ENCODE measurements at regions not wholly inside any gene's neighbourhood (a gene's known extent, or its start where the extent isn't known, plus 50 kb on each side); places are given as distances from the start of the nearest gene placed in this dataset.

GRCh38 chr2:221145396-221145795, 426.7 kb downstream of the EPHA4 start:
- DNase-seq, result no peak

- no peak for DNase-seq
Observed at GRCh38 chr2:221153226-221153625, 418.9 kb downstream of the EPHA4 start.

DNA sequence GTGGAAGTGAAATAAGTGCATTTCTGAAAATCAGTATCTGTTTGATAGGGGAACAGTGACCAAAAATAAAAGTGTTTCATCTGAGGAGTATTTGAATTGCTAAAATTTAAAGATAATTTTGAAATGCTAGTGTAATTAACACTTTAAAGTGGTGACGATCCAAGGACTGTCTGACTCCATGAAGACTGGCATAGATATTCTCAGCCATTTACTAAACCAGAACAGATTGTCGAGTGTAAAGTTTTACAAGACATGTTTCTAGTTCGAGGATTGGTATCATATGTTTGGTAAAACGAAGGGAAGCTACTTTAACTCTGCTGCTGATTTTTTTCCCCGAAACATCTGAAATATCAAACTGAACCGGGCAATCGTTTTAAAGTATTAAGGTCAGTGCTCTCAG, 417.9 kb downstream of the EPHA4 start:
- DNase-seq, result no peak

GRCh38 chr2:221156062-221156734, 415.9 kb downstream of the EPHA4 start:
- DNase-seq, result no peak

- no peak for DNase-seq
Observed at GRCh38 chr2:221161186-221161585, 410.9 kb downstream of the EPHA4 start.

- no peak for DNase-seq
Observed at GRCh38 chr2:221166292-221166691, 405.8 kb downstream of the EPHA4 start.

GRCh38 chr2:221167561-221167960, 404.5 kb downstream of the EPHA4 start:
- DNase-seq, result no peak

DNA sequence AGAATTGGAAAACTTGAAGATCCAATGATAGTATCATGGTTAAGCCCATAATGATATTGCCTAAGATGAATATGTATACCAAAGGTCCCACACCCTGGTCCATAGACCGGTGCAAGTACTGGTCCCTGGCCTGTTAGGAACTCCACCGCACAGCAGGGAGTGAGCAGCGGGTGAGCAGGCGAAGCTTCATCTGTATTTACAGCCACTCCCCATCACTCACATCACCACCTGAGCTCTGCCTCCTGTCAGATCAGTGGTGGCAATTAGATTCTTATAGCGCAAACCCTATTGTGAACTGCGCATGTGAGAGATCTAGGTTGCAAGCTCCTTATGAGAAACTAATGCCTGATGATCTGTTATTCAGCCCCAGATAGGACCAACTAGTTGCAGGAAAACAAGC, 402.4 kb downstream of the EPHA4 start:
- DNase-seq, result no peak

DNA sequence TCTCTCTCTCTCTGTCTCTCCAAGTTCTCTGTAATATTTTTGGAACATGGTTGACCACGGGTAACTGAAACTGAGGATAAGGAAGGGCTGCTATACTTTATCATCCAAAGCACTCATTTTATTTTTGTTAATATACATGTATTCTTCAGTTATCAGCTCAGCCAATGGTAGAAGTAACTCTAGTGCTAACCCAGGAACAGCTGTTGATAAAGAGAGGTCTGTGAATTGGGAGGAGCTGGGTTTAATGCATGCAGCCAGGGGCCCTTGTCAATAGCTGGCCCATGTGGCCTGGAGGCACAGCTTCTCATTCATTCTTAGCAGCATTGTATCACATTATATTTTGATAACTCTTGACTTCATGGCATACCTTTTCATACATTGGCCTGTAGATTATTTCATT, 401.6 kb downstream of the EPHA4 start:
- no peak for DNase-seq

DNA sequence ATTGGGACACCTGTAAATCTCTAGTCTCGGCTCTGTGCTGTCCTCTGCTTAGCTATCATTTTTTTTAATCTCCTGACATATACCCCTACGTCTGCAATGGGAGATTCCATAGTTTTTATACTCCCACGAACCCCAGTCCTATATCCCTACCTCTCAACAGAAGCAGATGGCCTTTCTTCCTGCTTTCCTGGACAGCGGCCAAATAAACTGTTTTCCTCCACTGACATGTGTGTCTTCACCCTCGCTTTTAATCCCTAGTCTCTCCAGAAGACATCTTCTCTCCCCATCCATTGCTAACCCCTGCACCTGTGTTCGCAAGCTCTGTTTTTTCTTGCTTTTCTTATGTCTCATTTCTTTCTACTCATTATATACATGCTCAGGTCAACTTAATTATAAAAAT, 395.4 kb downstream of the EPHA4 start:
- DNase-seq, result no peak

GRCh38 chr2:221178139-221178538, 394.0 kb downstream of the EPHA4 start:
- no peak for DNase-seq

GRCh38 chr2:221186873-221187272, 385.2 kb downstream of the EPHA4 start:
- no peak for DNase-seq

DNA sequence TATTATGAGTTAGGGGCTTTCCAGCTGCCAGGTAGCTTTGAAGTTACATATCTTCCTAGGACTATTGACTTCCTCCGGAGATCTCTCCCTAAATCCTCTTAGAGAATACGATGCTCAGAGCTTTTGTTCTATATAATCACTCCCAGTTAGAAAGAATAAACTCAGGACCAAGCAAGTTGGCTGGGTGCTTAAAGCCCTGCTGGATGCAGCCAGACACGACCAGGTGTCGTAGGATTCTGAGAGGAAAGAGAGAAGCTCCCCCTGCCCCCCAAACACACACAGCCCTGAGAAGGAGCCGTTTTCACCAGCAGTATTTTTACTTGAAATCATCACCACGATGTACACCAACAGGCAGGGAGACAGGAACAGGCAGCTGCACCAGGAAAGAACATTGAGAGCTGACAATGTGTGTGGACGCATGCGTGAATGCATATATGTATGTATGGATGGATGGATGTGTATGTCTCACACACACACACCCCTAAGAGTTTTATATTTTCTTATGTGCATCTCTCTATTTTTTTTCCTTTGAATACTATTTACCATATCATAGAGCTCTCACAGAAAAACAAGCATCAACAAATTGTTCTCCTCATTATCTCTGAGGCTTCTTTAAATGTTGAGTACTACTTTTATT, 382.6 kb downstream of the EPHA4 start:
- DNase-seq, result no peak

DNA sequence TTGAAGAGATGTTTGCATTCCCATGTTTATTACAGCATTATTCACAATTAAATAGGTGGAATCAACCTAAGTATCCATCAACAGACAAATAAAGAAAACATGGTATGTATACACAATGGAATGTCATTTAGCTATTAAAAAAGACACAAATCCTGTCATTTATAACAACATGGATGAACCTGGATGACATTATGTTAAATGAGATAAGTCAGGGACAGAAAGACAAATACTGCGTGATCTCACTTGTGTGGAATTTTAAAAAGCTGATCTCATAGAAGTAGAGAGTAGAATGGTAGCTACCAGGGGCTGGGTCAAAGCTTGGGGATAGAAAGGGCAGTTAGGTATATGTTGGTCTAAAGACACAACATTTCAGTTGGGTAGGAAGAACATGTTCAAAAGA, 376.3 kb downstream of the EPHA4 start:
- DNase-seq, result no peak

GRCh38 chr2:221197225-221197856, 374.8 kb downstream of the EPHA4 start:
- no peak for DNase-seq

GRCh38 chr2:221198309-221198708, 373.8 kb downstream of the EPHA4 start:
- DNase-seq, result no peak

GRCh38 chr2:221200184-221200839, 371.8 kb downstream of the EPHA4 start:
- DNase-seq, result no peak

DNA sequence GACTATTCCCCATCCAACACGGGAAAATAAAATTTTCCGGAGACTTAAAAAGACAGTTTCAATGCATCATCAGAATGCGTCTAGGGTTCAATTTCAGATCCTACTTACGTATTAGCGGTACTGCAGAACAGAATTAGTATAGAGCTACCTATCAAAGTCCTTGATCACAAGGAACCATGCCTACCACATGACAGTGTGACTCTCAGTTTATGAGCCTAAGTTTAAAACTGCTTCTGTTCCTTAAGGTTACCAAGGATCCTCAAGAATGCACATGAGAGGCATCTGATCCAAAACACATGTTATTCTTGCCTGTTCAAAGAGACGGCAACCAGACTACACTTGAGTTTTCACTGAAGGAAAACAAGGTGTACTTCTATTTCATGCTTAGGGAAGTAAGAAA, 369.7 kb downstream of the EPHA4 start:
- DNase-seq, result no peak

DNA sequence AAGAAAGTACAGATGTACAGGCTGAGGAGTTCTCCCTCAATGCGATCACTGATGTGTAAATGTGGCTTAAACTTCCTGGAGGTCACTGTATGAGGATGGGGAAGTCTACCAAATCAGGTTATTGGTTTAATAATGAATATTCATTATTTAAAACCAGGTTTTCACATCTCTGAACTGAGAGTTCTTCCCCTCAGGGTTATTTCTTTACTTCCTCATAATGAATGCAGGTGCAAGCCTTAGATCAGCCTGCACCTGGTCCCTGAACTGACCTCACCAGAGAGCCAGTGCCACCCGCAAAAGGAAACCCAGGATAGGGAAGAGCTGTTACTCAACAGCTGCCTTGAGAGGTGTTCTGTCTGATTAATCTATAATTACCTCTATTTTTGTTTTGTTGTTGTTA, 369.0 kb downstream of the EPHA4 start:
- DNase-seq, result no peak

- no peak for DNase-seq
Observed at GRCh38 chr2:221203856-221204255, 368.2 kb downstream of the EPHA4 start.

GRCh38 chr2:221204699-221205098, 367.4 kb downstream of the EPHA4 start:
- DNase-seq, result no peak

GRCh38 chr2:221205103-221205673, 366.9 kb downstream of the EPHA4 start:
- no peak for DNase-seq

GRCh38 chr2:221210686-221211085, 361.4 kb downstream of the EPHA4 start:
- no peak for DNase-seq

GRCh38 chr2:221211653-221212052, 360.5 kb downstream of the EPHA4 start:
- DNase-seq, result no peak

Measured in inflammatory macrophage treated with lipopolysaccharide for 1 hour (primary cell).